GM12878 (cell line): ENCODE measurements at regions not wholly inside any gene's neighbourhood (a gene's known extent, or its start where the extent isn't known, plus 50 kb on each side); places are given as distances from the start of the nearest gene placed in this dataset.

ENCODE experiments used
- ATAC-seq: fragments of 200-7000 bp; cut with Tn5 transposase; 3 replicates; pipeline ENCODE4 v1.9.1; 2020; ENCODE audit warnings: mild to moderate bottlenecking, moderate library complexity
- BruUV-seq: library from RNA; stranded (reverse); fragments of 400-500 nt; replicated peaks from 2 replicates; lab custom pipeline; 2021; lab: Mats Ljungman, UMichigan
- CTCF ChIA-PET: fragments of 300-600 bp; sonication (Branson Sonifier 250); formaldehyde crosslinking; extraction: SDS; loops from one replicate; lab custom pipeline; 2021; ENCODE audit warnings: inconsistent platforms; lab: Yijun Ruan, JAX
- POLR2A ChIA-PET: fragments of 350-600 bp; formaldehyde crosslinking; extraction: SDS; loops from one replicate; lab custom pipeline; 2021; ENCODE audit warnings: inconsistent platforms; lab: Charles Lee
- RAD21 ChIA-PET: fragments of 300-600 bp; sonication (Branson Sonifier 250); formaldehyde crosslinking; loops from one replicate; lab custom pipeline; 2023; ENCODE audit warnings: antibody characterized with exemption; ENCODE audit not compliant: unreplicated experiment; lab: Charles Lee
- SMC1A ChIA-PET: fragments of 300-600 bp; sonication (Branson Sonifier 250); formaldehyde crosslinking; loops from one replicate; lab custom pipeline; 2023; ENCODE audit not compliant: unreplicated experiment, uncharacterized antibody; lab: Charles Lee
- DNase-seq: peaks from one replicate; pipeline ENCODE4 v3.0.0-alpha.2; 2011; ENCODE audit warnings: low read depth, low spot score
- FAIRE-seq: peaks from 3 replicates; lab custom pipeline; 2011; peaks lifted over from hg19 to GRCh38; lab: Jason Lieb, UNC
- H2AFZ ChIP-seq: 2 replicates; pipeline ENCODE4 v1.6.0; 2011; ENCODE audit warnings: low read depth, low read length, control low read depth; ENCODE audit not compliant: control insufficient read depth
- H3K27ac ChIP-seq: 2 replicates; pipeline ENCODE4 v1.5.1; 2011; ENCODE audit warnings: control low read depth; ENCODE audit not compliant: control insufficient read depth, insufficient read depth
- H3K27me3 ChIP-seq, 2 experiments: replicated peaks in 1 of 2; 2 replicates each; pipeline versions ENCODE4 v1.6.0 to v1.6.1; 2011; ENCODE audit warnings: low read length in 1 of 2; ENCODE audit not compliant: control insufficient read depth in 2 of 2, insufficient read depth in 2 of 2
- H3K36me3 ChIP-seq, 2 experiments: 2 replicates each; pipeline ENCODE4 v1.5.1; 2011; ENCODE audit warnings: low read length in 1 of 2; ENCODE audit not compliant: control insufficient read depth in 2 of 2, insufficient read depth in 2 of 2
- H3K4me1 ChIP-seq: 2 replicates; pipeline ENCODE4 v1.6.1; 2011; ENCODE audit warnings: mild to moderate bottlenecking, low read length, moderate library complexity, mixed read lengths; ENCODE audit not compliant: control insufficient read depth, insufficient read depth
- H3K4me2 ChIP-seq: 2 replicates; pipeline ENCODE4 v1.6.0; 2011; ENCODE audit warnings: control low read depth; ENCODE audit not compliant: control insufficient read depth, insufficient read depth
- H3K4me3 ChIP-seq: fragments of 200-600 bp; sonication (generic); 2 replicates; pipeline ENCODE4 v1.5.1; 2016
- H3K79me2 ChIP-seq: 2 replicates; pipeline ENCODE4 v1.6.0; 2011; ENCODE audit warnings: low read length; ENCODE audit not compliant: control insufficient read depth, insufficient read depth
- H3K9ac ChIP-seq: 2 replicates; pipeline ENCODE4 v1.8.0; 2011; ENCODE audit warnings: low read length, control low read depth, mixed read lengths; ENCODE audit not compliant: control insufficient read depth, insufficient read depth
- H3K9me3 ChIP-seq: replicated peaks from 3 replicates; pipeline ENCODE4 v1.5.1; 2011; ENCODE audit warnings: mild to moderate bottlenecking, low read length; ENCODE audit not compliant: control insufficient read depth, insufficient read depth
- H4K20me1 ChIP-seq: 2 replicates; pipeline ENCODE4 v1.6.0; 2011; ENCODE audit not compliant: control insufficient read depth, insufficient read depth
- ATF7 ChIP-seq: fragments of 450-650 bp; IDR thresholded peaks from 2 replicates; pipeline ENCODE4 v1.6.1; 2016; ENCODE audit warnings: low read depth, mild to moderate bottlenecking
- BMI1 ChIP-seq: fragments of 450-650 bp; IDR thresholded peaks from 2 replicates; pipeline ENCODE4 v1.6.1; 2016; ENCODE audit warnings: mild to moderate bottlenecking, moderate library complexity, borderline replicate concordance
- CHD1 ChIP-seq: IDR thresholded peaks from 2 replicates; pipeline ENCODE4 v1.6.1; 2012; ENCODE audit warnings: low read depth, low read length, improper control_type of control experiment
- CREB1 ChIP-seq: IDR thresholded peaks from 2 replicates; pipeline ENCODE4 v1.6.1; 2012; ENCODE audit warnings: low read depth, mild to moderate bottlenecking, inconsistent platforms
- EED ChIP-seq: sonication (generic); IDR thresholded peaks from 2 replicates; pipeline ENCODE4 v1.6.1; 2016; ENCODE audit warnings: antibody characterized with exemption, low read depth
- IKZF2 ChIP-seq, 2 experiments: fragments of 450-650 bp; IDR thresholded peaks; 2 replicates each; pipeline ENCODE4 v1.6.1; 2017; ENCODE audit warnings: mild to moderate bottlenecking in 2 of 2, moderate library complexity in 2 of 2
- NFYA ChIP-seq: IDR thresholded peaks from 2 replicates; pipeline ENCODE4 v1.6.1; 2011; ENCODE audit warnings: low read depth, mild to moderate bottlenecking, low read length, improper control_type of control experiment, borderline replicate concordance
- NR2F1 ChIP-seq: fragments of 450-650 bp; conservative IDR thresholded peaks from 2 replicates; pipeline ENCODE4 v1.6.1; 2017; ENCODE audit warnings: mild to moderate bottlenecking
- PML ChIP-seq: IDR thresholded peaks from 2 replicates; pipeline ENCODE4 v1.6.1; 2012; ENCODE audit warnings: low read length, inconsistent platforms
- TCF12 ChIP-seq: IDR thresholded peaks from 2 replicates; pipeline ENCODE4 v1.6.1; 2011; ENCODE audit warnings: low read depth, mild to moderate bottlenecking, low read length
- WGBS: methylation state at CpG from one replicate; pipeline ENCODE4 v1.1.6; 2016; ENCODE audit warnings: low lambda C conversion rate; ENCODE audit not compliant: insufficient replicate concordance, insufficient coverage; ENCODE audit errors: missing lambda C conversion rate; 5-methylcytosine and 5-hydroxymethylcytosine counted together
- in situ Hi-C: fragments of 300-500 bp; cut with MboI; formaldehyde crosslinking; loops from 9 replicates; pipeline ENCODE4 v1.14.3; 2018; ENCODE audit warnings: mixed read lengths
- intact Hi-C: fragments of 100-400 bp; cut with micrococcal nuclease; formaldehyde crosslinking; loops from one replicate; pipeline ENCODE4 v1.14.2; 2022; ENCODE audit not compliant: unreplicated experiment
- TF ChIP-seq, protein P1 (sequence below): fragments of 450-650 bp; IDR thresholded peaks from 2 replicates; pipeline ENCODE4 v1.6.1; 2017; ENCODE audit warnings: mild to moderate bottlenecking, moderate library complexity
- TF ChIP-seq, protein P2 (sequence below): IDR thresholded peaks from 2 replicates; pipeline ENCODE4 v1.6.1; 2012; ENCODE audit warnings: mild to moderate bottlenecking, low read depth, low read length
- TF ChIP-seq, protein P3 (sequence below): fragments of 450-650 bp; formaldehyde crosslinking; IDR thresholded peaks from 2 replicates; pipeline ENCODE4 v1.4.0; 2020; ENCODE audit warnings: mild to moderate bottlenecking, moderate library complexity

DNA sequence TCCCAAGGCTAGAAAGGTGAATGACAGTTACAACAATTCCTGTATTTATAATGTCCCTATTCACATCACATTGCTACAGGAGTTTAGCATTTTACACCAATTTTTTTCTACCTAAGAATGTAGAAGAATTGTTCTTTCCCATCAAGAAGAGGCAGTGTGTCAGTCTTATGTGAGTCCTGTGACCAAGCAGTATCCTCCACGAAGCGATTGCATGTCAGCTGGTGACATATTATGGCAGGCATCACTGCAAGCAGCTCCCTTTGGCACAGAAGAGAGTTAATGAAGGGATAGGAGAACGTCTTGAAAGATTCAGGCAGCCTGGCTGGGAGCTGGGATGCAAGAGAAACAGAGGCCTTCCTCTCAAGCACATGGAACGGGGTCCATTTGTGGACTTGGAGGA, 199.8 kb downstream of the SMC2 start (continued):
- TF ChIP-seq, protein P1, sequence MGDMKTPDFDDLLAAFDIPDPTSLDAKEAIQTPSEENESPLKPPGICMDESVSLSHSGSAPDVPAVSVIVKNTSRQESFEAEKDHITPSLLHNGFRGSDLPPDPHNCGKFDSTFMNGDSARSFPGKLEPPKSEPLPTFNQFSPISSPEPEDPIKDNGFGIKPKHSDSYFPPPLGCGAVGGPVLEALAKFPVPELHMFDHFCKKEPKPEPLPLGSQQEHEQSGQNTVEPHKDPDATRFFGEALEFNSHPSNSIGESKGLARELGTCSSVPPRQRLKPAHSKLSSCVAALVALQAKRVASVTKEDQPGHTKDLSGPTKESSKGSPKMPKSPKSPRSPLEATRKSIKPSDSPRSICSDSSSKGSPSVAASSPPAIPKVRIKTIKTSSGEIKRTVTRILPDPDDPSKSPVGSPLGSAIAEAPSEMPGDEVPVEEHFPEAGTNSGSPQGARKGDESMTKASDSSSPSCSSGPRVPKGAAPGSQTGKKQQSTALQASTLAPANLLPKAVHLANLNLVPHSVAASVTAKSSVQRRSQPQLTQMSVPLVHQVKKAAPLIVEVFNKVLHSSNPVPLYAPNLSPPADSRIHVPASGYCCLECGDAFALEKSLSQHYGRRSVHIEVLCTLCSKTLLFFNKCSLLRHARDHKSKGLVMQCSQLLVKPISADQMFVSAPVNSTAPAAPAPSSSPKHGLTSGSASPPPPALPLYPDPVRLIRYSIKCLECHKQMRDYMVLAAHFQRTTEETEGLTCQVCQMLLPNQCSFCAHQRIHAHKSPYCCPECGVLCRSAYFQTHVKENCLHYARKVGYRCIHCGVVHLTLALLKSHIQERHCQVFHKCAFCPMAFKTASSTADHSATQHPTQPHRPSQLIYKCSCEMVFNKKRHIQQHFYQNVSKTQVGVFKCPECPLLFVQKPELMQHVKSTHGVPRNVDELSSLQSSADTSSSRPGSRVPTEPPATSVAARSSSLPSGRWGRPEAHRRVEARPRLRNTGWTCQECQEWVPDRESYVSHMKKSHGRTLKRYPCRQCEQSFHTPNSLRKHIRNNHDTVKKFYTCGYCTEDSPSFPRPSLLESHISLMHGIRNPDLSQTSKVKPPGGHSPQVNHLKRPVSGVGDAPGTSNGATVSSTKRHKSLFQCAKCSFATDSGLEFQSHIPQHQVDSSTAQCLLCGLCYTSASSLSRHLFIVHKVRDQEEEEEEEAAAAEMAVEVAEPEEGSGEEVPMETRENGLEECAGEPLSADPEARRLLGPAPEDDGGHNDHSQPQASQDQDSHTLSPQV = no peak
- TF ChIP-seq EED = no peak
- TF ChIP-seq, protein P2, sequence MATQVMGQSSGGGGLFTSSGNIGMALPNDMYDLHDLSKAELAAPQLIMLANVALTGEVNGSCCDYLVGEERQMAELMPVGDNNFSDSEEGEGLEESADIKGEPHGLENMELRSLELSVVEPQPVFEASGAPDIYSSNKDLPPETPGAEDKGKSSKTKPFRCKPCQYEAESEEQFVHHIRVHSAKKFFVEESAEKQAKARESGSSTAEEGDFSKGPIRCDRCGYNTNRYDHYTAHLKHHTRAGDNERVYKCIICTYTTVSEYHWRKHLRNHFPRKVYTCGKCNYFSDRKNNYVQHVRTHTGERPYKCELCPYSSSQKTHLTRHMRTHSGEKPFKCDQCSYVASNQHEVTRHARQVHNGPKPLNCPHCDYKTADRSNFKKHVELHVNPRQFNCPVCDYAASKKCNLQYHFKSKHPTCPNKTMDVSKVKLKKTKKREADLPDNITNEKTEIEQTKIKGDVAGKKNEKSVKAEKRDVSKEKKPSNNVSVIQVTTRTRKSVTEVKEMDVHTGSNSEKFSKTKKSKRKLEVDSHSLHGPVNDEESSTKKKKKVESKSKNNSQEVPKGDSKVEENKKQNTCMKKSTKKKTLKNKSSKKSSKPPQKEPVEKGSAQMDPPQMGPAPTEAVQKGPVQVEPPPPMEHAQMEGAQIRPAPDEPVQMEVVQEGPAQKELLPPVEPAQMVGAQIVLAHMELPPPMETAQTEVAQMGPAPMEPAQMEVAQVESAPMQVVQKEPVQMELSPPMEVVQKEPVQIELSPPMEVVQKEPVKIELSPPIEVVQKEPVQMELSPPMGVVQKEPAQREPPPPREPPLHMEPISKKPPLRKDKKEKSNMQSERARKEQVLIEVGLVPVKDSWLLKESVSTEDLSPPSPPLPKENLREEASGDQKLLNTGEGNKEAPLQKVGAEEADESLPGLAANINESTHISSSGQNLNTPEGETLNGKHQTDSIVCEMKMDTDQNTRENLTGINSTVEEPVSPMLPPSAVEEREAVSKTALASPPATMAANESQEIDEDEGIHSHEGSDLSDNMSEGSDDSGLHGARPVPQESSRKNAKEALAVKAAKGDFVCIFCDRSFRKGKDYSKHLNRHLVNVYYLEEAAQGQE = no peak

DNA sequence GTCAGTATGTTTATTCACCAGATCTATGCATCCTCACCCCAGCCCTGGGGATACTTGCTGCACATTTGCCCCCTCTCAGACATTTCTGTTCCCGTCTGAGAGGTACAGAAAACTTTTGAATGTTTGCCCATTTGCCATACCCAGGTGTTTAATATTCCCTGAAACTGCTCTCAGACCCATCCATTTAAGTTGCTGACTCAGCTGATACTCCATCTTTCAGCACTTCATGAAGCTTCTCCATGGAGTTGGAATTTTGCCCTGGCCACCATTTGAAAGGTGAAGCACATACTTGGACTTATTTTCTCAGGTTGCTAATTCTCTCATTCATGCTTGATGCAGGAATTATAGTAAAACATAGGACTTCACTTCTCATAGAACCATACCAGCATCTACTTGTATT, 203.9 kb upstream of the OR13F1 start:
- no peaks in the 10 kb centered on the region for H3K4me1 ChIP-seq
- ChIA-PET SMC1A (interaction anchor here (0.6 kb wide), 1 partner anchor 738 kb away, joined by 3 read pairs; no protein-coding TSS in a partner anchor), POLR2A (no interaction called here), RAD21 (no interaction called here), CTCF (interaction anchor here (1.1 kb wide), 1 partner anchor 12 kb away, joined by 4 read pairs; no protein-coding TSS in a partner anchor)
- no peak overlapping the region for H3K4me3 ChIP-seq
- H4K20me1 ChIP-seq = no peaks in the 10 kb centered on the region
- H3K4me2 ChIP-seq = no peak overlapping the region
- intact Hi-C loops (no loop called here), in situ Hi-C loops (no loop called here)
- H3K9ac ChIP-seq = no peak overlapping the region
- H2AFZ ChIP-seq = no peak overlapping the region
- BruUV-seq = no TSS peak
- WGBS = 0% methylated on average over 1 of the region's 1 CpG
- H3K36me3 ChIP-seq = no peaks in the 10 kb centered on the region
- no peaks in the 10 kb centered on the region for H3K79me2 ChIP-seq
- no peaks in the 10 kb centered on the region for H3K9me3 ChIP-seq
- ATAC-seq (no peak), FAIRE-seq (no peak), DNase-seq (no peak)
- H3K27me3 ChIP-seq = no peaks in the 10 kb centered on the region
- H3K27ac ChIP-seq = no peak overlapping the region
- TF ChIP-seq CHD1 (no peak), BMI1 (no peak), NFYA (no peak), IKZF2 (IDR thresholded peaks at IDR 0.05) (no peak), NR2F1 (no peak), ATF7 (no peak), CREB1 (no peak), PML (no peak), TCF12 (no peak)
- TF ChIP-seq, protein P3, sequence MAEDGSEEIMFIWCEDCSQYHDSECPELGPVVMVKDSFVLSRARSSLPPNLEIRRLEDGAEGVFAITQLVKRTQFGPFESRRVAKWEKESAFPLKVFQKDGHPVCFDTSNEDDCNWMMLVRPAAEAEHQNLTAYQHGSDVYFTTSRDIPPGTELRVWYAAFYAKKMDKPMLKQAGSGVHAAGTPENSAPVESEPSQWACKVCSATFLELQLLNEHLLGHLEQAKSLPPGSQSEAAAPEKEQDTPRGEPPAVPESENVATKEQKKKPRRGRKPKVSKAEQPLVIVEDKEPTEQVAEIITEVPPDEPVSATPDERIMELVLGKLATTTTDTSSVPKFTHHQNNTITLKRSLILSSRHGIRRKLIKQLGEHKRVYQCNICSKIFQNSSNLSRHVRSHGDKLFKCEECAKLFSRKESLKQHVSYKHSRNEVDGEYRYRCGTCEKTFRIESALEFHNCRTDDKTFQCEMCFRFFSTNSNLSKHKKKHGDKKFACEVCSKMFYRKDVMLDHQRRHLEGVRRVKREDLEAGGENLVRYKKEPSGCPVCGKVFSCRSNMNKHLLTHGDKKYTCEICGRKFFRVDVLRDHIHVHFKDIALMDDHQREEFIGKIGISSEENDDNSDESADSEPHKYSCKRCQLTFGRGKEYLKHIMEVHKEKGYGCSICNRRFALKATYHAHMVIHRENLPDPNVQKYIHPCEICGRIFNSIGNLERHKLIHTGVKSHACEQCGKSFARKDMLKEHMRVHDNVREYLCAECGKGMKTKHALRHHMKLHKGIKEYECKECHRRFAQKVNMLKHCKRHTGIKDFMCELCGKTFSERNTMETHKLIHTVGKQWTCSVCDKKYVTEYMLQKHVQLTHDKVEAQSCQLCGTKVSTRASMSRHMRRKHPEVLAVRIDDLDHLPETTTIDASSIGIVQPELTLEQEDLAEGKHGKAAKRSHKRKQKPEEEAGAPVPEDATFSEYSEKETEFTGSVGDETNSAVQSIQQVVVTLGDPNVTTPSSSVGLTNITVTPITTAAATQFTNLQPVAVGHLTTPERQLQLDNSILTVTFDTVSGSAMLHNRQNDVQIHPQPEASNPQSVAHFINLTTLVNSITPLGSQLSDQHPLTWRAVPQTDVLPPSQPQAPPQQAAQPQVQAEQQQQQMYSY (CRISPR knock-in tag) = no peak
